B cell (primary cell): ENCODE measurements at regions not wholly inside any gene's neighbourhood (a gene's known extent, or its start where the extent isn't known, plus 50 kb on each side); places are given as distances from the start of the nearest gene placed in this dataset.

Experiments
- ATAC-seq: fragments of 200-7000 bp; cut with Tn5 transposase; one replicate; pipeline ENCODE4 v1.10.0; 2021; ENCODE audit warnings: low read depth, mild to moderate bottlenecking, moderate number of reproducible peaks, moderate library complexity
- CTCF ChIA-PET: fragments of 350-600 bp; sonication (Branson Sonifier 250); formaldehyde crosslinking; loops from one replicate; lab custom pipeline; 2021; ENCODE audit warnings: antibody characterized with exemption, inconsistent platforms; lab: Charles Lee
- POLR2A ChIA-PET: fragments of 350-600 bp; sonication (Branson Sonifier 250); formaldehyde crosslinking; loops from one replicate; lab custom pipeline; 2021; ENCODE audit warnings: antibody characterized with exemption; lab: Charles Lee
- DNase-seq: peaks from one replicate; pipeline ENCODE4 v3.0.0; 2013
- H2AFZ ChIP-seq: 2 replicates; pipeline ENCODE4 v1.6.1; 2012; ENCODE audit warnings: mild to moderate bottlenecking, low read depth, low read length; ENCODE audit not compliant: insufficient read depth, poor library complexity, severe bottlenecking
- H3K27ac ChIP-seq, 2 donors: 1 replicate in 1 of 2; 2 replicates in 1 of 2; pipeline ENCODE4 v1.5.1; 2012 to 2013; ENCODE audit warnings: low read length in 2 of 2, mild to moderate bottlenecking in 2 of 2, moderate library complexity in 1 of 2
- H3K27me3 ChIP-seq, 4 experiments: fragments of 200-600 bp in 1 of 4; sonication (generic) in 1 of 4; replicated peaks in 1 of 4; 1 replicate in 2 of 4; 2 replicates in 2 of 4; pipeline versions ENCODE4 v1.6.1 to v1.7.0; 2013 to 2016; ENCODE audit warnings: low read length in 3 of 4, mild to moderate bottlenecking in 2 of 4, mixed read lengths in 1 of 4, moderate library complexity in 1 of 4; ENCODE audit not compliant: insufficient read depth in 4 of 4, control insufficient read depth in 3 of 4; ENCODE audit errors: control extremely low read depth in 1 of 4
- H3K36me3 ChIP-seq, 2 experiments: replicated peaks in 1 of 2; 1 replicate in 1 of 2; 2 replicates in 1 of 2; pipeline versions ENCODE4 v1.6.1 to v1.7.1; 2013; ENCODE audit warnings: low read length in 1 of 2; ENCODE audit not compliant: insufficient read depth in 2 of 2, control insufficient read depth in 1 of 2; ENCODE audit errors: control extremely low read depth in 1 of 2, extremely low read depth in 1 of 2
- H3K4me1 ChIP-seq, 2 donors: fragments of 200-600 bp in 1 of 2; sonication (generic) in 1 of 2; 1 replicate in 1 of 2; 2 replicates in 1 of 2; pipeline versions ENCODE4 v1.5.1 to v1.6.1; 2013 to 2017; ENCODE audit warnings: low read length in 2 of 2; ENCODE audit not compliant: control insufficient read depth in 2 of 2, insufficient read depth in 2 of 2
- H3K4me2 ChIP-seq: replicated peaks from 2 replicates; pipeline ENCODE3; 2012; ENCODE audit warnings: mild to moderate bottlenecking, low read depth, low read length; ENCODE audit not compliant: poor library complexity, severe bottlenecking
- H3K4me3 ChIP-seq, 5 experiments: fragments of 200-600 bp in 1 of 5; sonication (generic) in 1 of 5; 1 replicate in 3 of 5; 2 replicates in 2 of 5; pipeline versions ENCODE4 v1.5.1 to v1.7.0; 2011 to 2016; ENCODE audit warnings: low read length in 4 of 5, mild to moderate bottlenecking in 4 of 5, low read depth in 2 of 5, control low read depth in 1 of 5, moderate library complexity in 1 of 5; ENCODE audit not compliant: insufficient read depth in 1 of 5; ENCODE audit errors: control extremely low read depth in 1 of 5, extremely low read depth in 1 of 5
- H3K79me2 ChIP-seq: fragments of 200-600 bp; sonication (generic); one replicate; pipeline ENCODE4 v1.6.0; 2016; ENCODE audit warnings: low read length; ENCODE audit not compliant: control insufficient read depth, insufficient read depth
- H3K9ac ChIP-seq: fragments of 200-600 bp; sonication (generic); 2 replicates; pipeline ENCODE4 v1.6.1; 2017; ENCODE audit warnings: mild to moderate bottlenecking, low read length, moderate library complexity
- H3K9me3 ChIP-seq, 3 donors: one replicate each; pipeline versions ENCODE4 v1.6.1 to v1.7.1; 2013; ENCODE audit warnings: low read length in 2 of 3; ENCODE audit not compliant: control insufficient read depth in 2 of 3, insufficient read depth in 1 of 3; ENCODE audit errors: control extremely low read depth in 1 of 3
- H4K20me1 ChIP-seq: 2 replicates; pipeline ENCODE4 v1.6.0; 2012; ENCODE audit warnings: mild to moderate bottlenecking, low read length; ENCODE audit not compliant: insufficient read depth, control insufficient read depth, poor library complexity, severe bottlenecking
- H3K27ac Mint-ChIP-seq: one replicate; pipeline ENCODE4 v1.8.0; 2021; ENCODE audit warnings: mixed read lengths
- H3K27me3 Mint-ChIP-seq: one replicate; pipeline ENCODE4 v1.8.0; 2021; ENCODE audit warnings: mixed read lengths
- H3K4me1 Mint-ChIP-seq: one replicate; pipeline ENCODE4 v1.8.0; 2021; ENCODE audit warnings: mixed read lengths
- H3K4me3 Mint-ChIP-seq: one replicate; pipeline ENCODE4 v1.8.0; 2021; ENCODE audit warnings: mixed read lengths
- H3K9me3 Mint-ChIP-seq: one replicate; pipeline ENCODE4 v1.8.0; 2022; ENCODE audit warnings: mixed read lengths; ENCODE audit not compliant: insufficient read depth
- CTCF ChIP-seq: fragments of 200-600 bp; IDR thresholded peaks from one replicate; pipeline ENCODE4 v1.8.0; 2022; ENCODE audit warnings: antibody characterized with exemption, mild to moderate bottlenecking
- EZH2 ChIP-seq: IDR thresholded peaks from 2 replicates; pipeline ENCODE4 v1.6.1; 2012; ENCODE audit warnings: borderline replicate concordance, low read depth, mild to moderate bottlenecking, moderate library complexity, low read length; ENCODE audit not compliant: insufficient read depth, poor library complexity, severe bottlenecking
- WGBS: methylation state at CpG from one replicate; pipeline ENCODE4 v1.1.5; 2013; ENCODE audit warnings: missing lambda C conversion rate; ENCODE audit not compliant: insufficient coverage; 5-methylcytosine and 5-hydroxymethylcytosine counted together
- intact Hi-C: fragments of 100-400 bp; cut with micrococcal nuclease; formaldehyde crosslinking; loops from one replicate; pipeline ENCODE4 v1.10.0; 2022

GRCh38 chr2:236968880-236969534 is 116.7 kb upstream of the COPS8 start:
- Mint-ChIP-seq H3K27me3 (peaks cover 8% of the 10 kb centered on the region), H3K4me1 (no peaks in the 10 kb centered on the region), H3K27ac (no peak overlapping the region), H3K9me3 (no peaks in the 10 kb centered on the region), H3K4me3 (no peak overlapping the region)
- no peaks in the 10 kb centered on the region for H3K79me2 ChIP-seq
- H2AFZ ChIP-seq = no peak overlapping the region
- no peaks in the 10 kb centered on the region for H3K27me3 ChIP-seq
- no peak overlapping the region for H3K4me2 ChIP-seq
- ATAC-seq (no peak), DNase-seq (no peak)
- no peaks in the 10 kb centered on the region for H3K9me3 ChIP-seq
- POLR2A ChIA-PET = no interaction called here
- no peaks in the 10 kb centered on the region for H3K36me3 ChIP-seq
- intact Hi-C loops = no loop called here
- H3K4me3 ChIP-seq = no peak overlapping the region
- H3K9ac ChIP-seq = no peak overlapping the region
- no peaks in the 10 kb centered on the region for H3K4me1 ChIP-seq
- H3K27ac ChIP-seq = no peak overlapping the region
- no peaks in the 10 kb centered on the region for H4K20me1 ChIP-seq
- CTCF ChIA-PET = no interaction called here
- no peak for TF ChIP-seq EZH2
- no peak for TF ChIP-seq CTCF
- 85% methylated on average over 7 of the region's 10 CpGs for WGBS

GRCh38 chr2:236969767-236970655 is 115.7 kb upstream of the COPS8 start:
- DNase-seq (no peak), ATAC-seq (no peak)
- H3K9me3 ChIP-seq = no peaks in the 10 kb centered on the region
- H3K79me2 ChIP-seq = no peaks in the 10 kb centered on the region
- intact Hi-C loops = no loop called here
- Mint-ChIP-seq H3K4me3 (no peak overlapping the region), H3K9me3 (no peaks in the 10 kb centered on the region), H3K27ac (no peak overlapping the region), H3K4me1 (no peaks in the 10 kb centered on the region), H3K27me3 (peaks cover 5% of the 10 kb centered on the region)
- no peak overlapping the region for H3K27ac ChIP-seq
- H3K4me2 ChIP-seq = no peak overlapping the region
- no peak overlapping the region for H2AFZ ChIP-seq
- no peak for TF ChIP-seq CTCF
- no peak overlapping the region for H3K9ac ChIP-seq
- no peak overlapping the region for H3K4me3 ChIP-seq
- H3K36me3 ChIP-seq = no peaks in the 10 kb centered on the region
- H3K27me3 ChIP-seq = no peaks in the 10 kb centered on the region
- ChIA-PET POLR2A (no interaction called here), CTCF (no interaction called here)
- no peaks in the 10 kb centered on the region for H4K20me1 ChIP-seq
- no peaks in the 10 kb centered on the region for H3K4me1 ChIP-seq
- WGBS = 30% methylated on average over 12 of the region's 17 CpGs
